Neural cell (in vitro differentiated cells): ENCODE measurements at regions not wholly inside any gene's neighbourhood (a gene's known extent, or its start where the extent isn't known, plus 50 kb on each side); places are given as distances from the start of the nearest gene placed in this dataset.

Experiments used
- EP300 ChIP-seq: fragments of 450-650 bp; conservative IDR thresholded peaks from 2 replicates; pipeline ENCODE4 v1.6.1; 2014; ENCODE audit warnings: antibody characterized with exemption, mild to moderate bottlenecking, moderate library complexity; ENCODE audit not compliant: poor library complexity, severe bottlenecking
- TF ChIP-seq, protein P1 (sequence below): fragments of 450-650 bp; IDR thresholded peaks from 2 replicates; pipeline ENCODE4 v1.5.1; 2014; ENCODE audit warnings: antibody characterized with exemption, mild to moderate bottlenecking, moderate library complexity; ENCODE audit not compliant: poor library complexity, severe bottlenecking

DNA sequence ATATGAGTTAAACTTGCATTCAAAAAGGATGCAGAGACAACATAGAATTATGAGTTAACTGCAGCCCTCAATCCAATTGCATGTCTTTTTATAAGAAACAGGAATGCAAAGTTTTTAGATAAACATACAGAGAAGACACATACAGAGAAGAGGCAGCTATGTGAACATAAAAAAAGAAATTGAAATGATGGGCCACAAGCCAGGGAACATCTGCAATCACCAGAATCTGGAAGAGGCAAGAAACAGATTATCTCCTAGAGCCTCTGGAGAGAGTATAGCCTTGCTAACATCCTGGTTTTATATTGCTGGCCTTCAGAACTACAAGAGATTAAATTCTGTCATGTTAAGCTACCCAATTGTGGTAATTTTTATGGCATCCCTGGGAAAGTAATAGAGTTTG is 257.2 kb upstream of the EYS start:
- TF ChIP-seq, protein P1, sequence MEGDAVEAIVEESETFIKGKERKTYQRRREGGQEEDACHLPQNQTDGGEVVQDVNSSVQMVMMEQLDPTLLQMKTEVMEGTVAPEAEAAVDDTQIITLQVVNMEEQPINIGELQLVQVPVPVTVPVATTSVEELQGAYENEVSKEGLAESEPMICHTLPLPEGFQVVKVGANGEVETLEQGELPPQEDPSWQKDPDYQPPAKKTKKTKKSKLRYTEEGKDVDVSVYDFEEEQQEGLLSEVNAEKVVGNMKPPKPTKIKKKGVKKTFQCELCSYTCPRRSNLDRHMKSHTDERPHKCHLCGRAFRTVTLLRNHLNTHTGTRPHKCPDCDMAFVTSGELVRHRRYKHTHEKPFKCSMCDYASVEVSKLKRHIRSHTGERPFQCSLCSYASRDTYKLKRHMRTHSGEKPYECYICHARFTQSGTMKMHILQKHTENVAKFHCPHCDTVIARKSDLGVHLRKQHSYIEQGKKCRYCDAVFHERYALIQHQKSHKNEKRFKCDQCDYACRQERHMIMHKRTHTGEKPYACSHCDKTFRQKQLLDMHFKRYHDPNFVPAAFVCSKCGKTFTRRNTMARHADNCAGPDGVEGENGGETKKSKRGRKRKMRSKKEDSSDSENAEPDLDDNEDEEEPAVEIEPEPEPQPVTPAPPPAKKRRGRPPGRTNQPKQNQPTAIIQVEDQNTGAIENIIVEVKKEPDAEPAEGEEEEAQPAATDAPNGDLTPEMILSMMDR = no peak
- TF ChIP-seq EP300 = no peak
